Ishikawa (cell line): ENCODE measurements at regions not wholly inside any gene's neighbourhood (a gene's known extent, or its start where the extent isn't known, plus 50 kb on each side); places are given as distances from the start of the nearest gene placed in this dataset.

Source experiments
- CEBPB ChIP-seq: IDR thresholded peaks from 2 replicates; pipeline ENCODE4 v1.6.1; 2012
- CREB1 ChIP-seq: IDR thresholded peaks from 2 replicates; pipeline ENCODE4 v1.6.1; 2012; ENCODE audit warnings: low read depth
- EGR1 ChIP-seq: IDR thresholded peaks from 2 replicates; pipeline ENCODE4 v1.6.1; 2012
- EP300 ChIP-seq: IDR thresholded peaks from 2 replicates; pipeline ENCODE4 v1.6.1; 2012; ENCODE audit warnings: borderline replicate concordance
- FOXM1 ChIP-seq: IDR thresholded peaks from 2 replicates; pipeline ENCODE4 v1.6.1; 2012; ENCODE audit warnings: low read depth, borderline replicate concordance
- NFIC ChIP-seq: IDR thresholded peaks from 2 replicates; pipeline ENCODE4 v1.6.1; 2012
- RAD21 ChIP-seq: IDR thresholded peaks from 2 replicates; pipeline ENCODE4 v1.6.1; 2012; ENCODE audit warnings: low read depth
- TAF1 ChIP-seq: IDR thresholded peaks from 2 replicates; pipeline ENCODE4 v1.6.1; 2012; ENCODE audit warnings: low read depth, mild to moderate bottlenecking
- TCF12 ChIP-seq: IDR thresholded peaks from 2 replicates; pipeline ENCODE4 v1.6.1; 2012; ENCODE audit warnings: low read depth
- TEAD4 ChIP-seq: IDR thresholded peaks from 2 replicates; pipeline ENCODE4 v1.6.1; 2012
- YY1 ChIP-seq: IDR thresholded peaks from 2 replicates; pipeline ENCODE4 v1.6.1; 2012; ENCODE audit warnings: low read depth
- ZBTB7A ChIP-seq: IDR thresholded peaks from 2 replicates; pipeline ENCODE4 v1.6.1; 2012; ENCODE audit warnings: low read depth
- TF ChIP-seq, protein P1 (sequence below): IDR thresholded peaks from 2 replicates; pipeline ENCODE4 v1.6.1; 2012
- TF ChIP-seq, protein P2 (sequence below): IDR thresholded peaks from 2 replicates; pipeline ENCODE4 v1.6.1; 2012; ENCODE audit warnings: low read depth, mild to moderate bottlenecking
- TF ChIP-seq, protein P3 (sequence below): IDR thresholded peaks from 2 replicates; pipeline ENCODE4 v1.6.1; 2012

DNA sequence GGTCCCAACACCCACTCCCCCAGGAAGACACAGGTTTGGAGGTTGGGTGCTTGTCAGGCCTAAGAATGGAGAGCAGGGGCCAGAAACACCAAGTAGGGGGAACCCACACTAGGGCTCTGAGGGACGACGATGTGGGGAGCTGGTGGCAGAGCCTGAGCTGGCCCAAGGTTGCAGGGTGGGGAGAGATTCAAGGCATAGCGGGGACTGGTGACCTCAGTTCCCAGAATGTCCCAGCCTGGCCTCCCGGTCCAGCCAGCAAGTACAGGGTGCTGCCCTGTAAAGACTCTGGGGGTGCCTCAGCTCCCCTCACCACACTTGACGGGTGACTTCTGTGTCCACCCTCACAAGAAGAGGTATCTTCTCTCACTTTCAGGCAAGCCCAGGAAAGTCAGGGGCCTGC lies 86.7 kb downstream of the ALG10 start:
- no peak for TF ChIP-seq CREB1
- TF ChIP-seq FOXM1: no peak
- TF ChIP-seq, protein P1, sequence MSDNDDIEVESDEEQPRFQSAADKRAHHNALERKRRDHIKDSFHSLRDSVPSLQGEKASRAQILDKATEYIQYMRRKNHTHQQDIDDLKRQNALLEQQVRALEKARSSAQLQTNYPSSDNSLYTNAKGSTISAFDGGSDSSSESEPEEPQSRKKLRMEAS: no peak
- TF ChIP-seq TEAD4: no peak
- TF ChIP-seq TCF12: no peak
- no peak for TF ChIP-seq CEBPB
- TF ChIP-seq ZBTB7A: no peak
- TF ChIP-seq EGR1: no peak
- TF ChIP-seq RAD21: no peak
- no peak for TF ChIP-seq EP300
- TF ChIP-seq YY1: no peak
- no peak for TF ChIP-seq NFIC
- TF ChIP-seq, protein P2, sequence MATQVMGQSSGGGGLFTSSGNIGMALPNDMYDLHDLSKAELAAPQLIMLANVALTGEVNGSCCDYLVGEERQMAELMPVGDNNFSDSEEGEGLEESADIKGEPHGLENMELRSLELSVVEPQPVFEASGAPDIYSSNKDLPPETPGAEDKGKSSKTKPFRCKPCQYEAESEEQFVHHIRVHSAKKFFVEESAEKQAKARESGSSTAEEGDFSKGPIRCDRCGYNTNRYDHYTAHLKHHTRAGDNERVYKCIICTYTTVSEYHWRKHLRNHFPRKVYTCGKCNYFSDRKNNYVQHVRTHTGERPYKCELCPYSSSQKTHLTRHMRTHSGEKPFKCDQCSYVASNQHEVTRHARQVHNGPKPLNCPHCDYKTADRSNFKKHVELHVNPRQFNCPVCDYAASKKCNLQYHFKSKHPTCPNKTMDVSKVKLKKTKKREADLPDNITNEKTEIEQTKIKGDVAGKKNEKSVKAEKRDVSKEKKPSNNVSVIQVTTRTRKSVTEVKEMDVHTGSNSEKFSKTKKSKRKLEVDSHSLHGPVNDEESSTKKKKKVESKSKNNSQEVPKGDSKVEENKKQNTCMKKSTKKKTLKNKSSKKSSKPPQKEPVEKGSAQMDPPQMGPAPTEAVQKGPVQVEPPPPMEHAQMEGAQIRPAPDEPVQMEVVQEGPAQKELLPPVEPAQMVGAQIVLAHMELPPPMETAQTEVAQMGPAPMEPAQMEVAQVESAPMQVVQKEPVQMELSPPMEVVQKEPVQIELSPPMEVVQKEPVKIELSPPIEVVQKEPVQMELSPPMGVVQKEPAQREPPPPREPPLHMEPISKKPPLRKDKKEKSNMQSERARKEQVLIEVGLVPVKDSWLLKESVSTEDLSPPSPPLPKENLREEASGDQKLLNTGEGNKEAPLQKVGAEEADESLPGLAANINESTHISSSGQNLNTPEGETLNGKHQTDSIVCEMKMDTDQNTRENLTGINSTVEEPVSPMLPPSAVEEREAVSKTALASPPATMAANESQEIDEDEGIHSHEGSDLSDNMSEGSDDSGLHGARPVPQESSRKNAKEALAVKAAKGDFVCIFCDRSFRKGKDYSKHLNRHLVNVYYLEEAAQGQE: no peak
- TF ChIP-seq, protein P3, sequence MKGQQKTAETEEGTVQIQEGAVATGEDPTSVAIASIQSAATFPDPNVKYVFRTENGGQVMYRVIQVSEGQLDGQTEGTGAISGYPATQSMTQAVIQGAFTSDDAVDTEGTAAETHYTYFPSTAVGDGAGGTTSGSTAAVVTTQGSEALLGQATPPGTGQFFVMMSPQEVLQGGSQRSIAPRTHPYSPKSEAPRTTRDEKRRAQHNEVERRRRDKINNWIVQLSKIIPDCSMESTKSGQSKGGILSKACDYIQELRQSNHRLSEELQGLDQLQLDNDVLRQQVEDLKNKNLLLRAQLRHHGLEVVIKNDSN: no peak

DNA sequence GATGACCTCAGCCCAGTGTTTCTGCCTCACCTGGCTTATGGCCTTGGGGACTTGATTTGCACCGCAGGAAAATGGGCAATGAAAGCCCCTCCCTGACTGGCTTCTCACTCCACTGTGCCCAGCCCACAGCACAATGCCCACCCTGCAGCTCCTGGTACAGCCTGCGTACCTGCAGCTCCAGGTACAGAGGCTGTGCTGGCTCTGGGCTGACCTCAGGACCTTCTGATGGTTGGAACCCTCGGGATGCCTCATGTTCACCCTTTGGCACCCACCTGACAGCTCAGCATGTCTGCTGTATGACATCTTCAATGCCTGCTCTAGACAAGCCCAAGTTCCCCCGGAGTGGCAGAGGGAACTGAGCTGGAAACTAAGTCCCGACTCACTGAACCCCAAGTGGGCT lies 87.1 kb downstream of the ALG10 start:
- TF ChIP-seq CREB1 (no peak), EGR1 (no peak), TAF1 (no peak), NFIC (no peak)
- TF ChIP-seq, protein P2: no peak
- TF ChIP-seq, protein P3: no peak
- TF ChIP-seq, protein P1: no peak

DNA sequence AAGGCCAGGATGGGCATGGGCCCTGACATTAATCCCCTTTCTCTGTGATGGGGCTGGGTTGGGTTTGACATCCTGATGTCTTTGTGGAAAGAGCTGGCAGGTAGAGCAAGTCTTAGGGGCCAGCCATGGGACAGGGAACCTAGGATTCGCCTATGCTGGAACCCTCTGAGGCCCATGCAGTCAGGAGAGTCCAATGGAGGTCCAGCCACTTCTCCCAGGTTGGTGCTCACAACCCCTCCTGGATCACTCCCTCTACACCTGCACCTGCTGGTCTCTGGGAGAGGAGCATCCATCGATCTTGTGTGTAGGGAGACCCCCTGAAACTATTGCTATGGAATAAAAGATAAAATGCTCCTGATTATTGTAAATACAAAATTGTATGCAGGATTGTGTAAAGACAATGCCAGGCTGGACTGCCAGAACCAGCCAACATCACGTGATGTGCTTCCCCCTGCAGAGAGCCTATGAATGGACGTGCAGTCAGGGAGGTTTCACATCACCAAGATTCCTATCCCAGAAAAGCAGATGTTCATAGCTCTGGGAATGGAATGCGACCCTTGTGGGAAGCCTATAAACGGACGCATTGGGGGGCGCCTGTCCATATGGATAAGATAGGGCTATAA lies 87.7 kb downstream of the ALG10 start:
- TF ChIP-seq, protein P3: peak; percentile 84

DNA sequence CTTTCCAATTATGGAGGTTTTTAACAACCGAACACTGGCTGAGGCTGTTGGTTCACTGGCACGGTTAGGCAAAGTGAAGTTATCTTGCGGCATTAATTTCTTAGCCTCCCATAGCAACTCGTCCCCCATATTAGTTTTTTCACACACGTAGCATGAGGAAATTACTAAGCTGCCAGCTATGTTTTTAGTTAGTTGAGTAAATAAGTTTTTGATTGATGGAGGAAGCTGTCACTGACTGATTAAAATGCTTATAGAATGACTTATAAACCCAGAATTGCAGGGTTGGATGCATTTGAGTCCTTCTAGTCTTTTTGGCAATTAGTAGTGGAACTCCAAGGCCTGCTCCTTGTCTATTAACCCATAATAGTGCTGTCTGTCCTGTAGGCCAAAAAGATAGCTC lies 97.1 kb downstream of the ALG10 start:
- TF ChIP-seq TCF12 (no peak), NFIC (no peak), YY1 (no peak), TAF1 (no peak), EGR1 (no peak), CREB1 (no peak), EP300 (no peak), TEAD4 (no peak), RAD21 (no peak)
- TF ChIP-seq, protein P1: no peak
- TF ChIP-seq, protein P3: no peak

DNA sequence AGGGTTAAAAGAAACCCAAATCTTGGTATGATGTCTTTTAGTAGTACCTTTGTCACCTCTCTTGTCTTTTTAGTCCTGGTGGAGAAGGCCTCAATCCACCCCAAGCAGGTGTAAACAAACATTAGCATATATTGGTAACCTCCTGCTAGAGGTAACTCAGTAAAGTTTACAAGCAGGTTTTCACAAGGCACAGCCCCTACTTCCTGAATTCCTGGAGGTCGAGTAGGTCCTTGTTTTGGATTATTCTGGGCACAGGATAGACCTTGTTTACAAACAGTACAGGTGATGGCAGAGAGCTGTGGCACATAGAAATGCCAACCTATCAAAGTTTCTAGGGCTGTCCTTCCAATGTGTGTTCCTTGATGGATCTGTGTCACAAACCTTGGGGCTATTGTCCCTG lies 99.1 kb downstream of the ALG10 start:
- no peak for TF ChIP-seq NFIC
- no peak for TF ChIP-seq ZBTB7A
- no peak for TF ChIP-seq FOXM1
- no peak for TF ChIP-seq TAF1
- no peak for TF ChIP-seq RAD21
- TF ChIP-seq TCF12: no peak
- TF ChIP-seq EGR1: no peak
- TF ChIP-seq, protein P2: no peak
- TF ChIP-seq TEAD4: no peak
- TF ChIP-seq YY1: no peak
- TF ChIP-seq, protein P3: no peak
- TF ChIP-seq EP300: no peak
- no peak for TF ChIP-seq CREB1
